ENCODE measurements at regions not wholly inside any gene's neighbourhood (a gene's known extent, or its start where the extent isn't known, plus 50 kb on each side); places are given as distances from the start of the nearest gene placed in this dataset.

GRCh38 chr9:12916042-12916441 is 141.2 kb downstream of the LURAP1L start:
- TF ChIP-seq POLR2A (IDR thresholded peaks at IDR 0.05; ENCODE audit: low read length) (no peak), GATA1 (IDR thresholded peaks at IDR 0.05; ENCODE audit: low read depth, low read length) (no peak)
